ENCODE measurements at regions not wholly inside any gene's neighbourhood (a gene's known extent, or its start where the extent isn't known, plus 50 kb on each side); places are given as distances from the start of the nearest gene placed in this dataset.
"Not testable (repeated sequence)": the region's sequence is repeated elsewhere in the genome, so short reads cannot be mapped to it uniquely, and the experiment has no call there.

- no peak for DNase-seq
These were observed 159.7 kb upstream of the VWC2 start for GRCh38 chr7:49613759-49614158.

GRCh38 chr7:49614974-49615373 is 158.5 kb upstream of the VWC2 start:
- not testable (repeated sequence) for DNase-seq

GRCh38 chr7:49618028-49618427 is 155.4 kb upstream of the VWC2 start:
- DNase-seq: no peak

- no peak for DNase-seq
These were observed 149.5 kb upstream of the VWC2 start for GRCh38 chr7:49623943-49624342.

- DNase-seq: no peak
These were observed 148.8 kb upstream of the VWC2 start for GRCh38 chr7:49624611-49625010.

GRCh38 chr7:49630513-49630912 is 142.9 kb upstream of the VWC2 start:
- DNase-seq: no peak

- DNase-seq: no peak
These were observed 142.2 kb upstream of the VWC2 start for GRCh38 chr7:49631071-49631815.

GRCh38 chr7:49631960-49632359 is 141.5 kb upstream of the VWC2 start:
- DNase-seq: no peak

GRCh38 chr7:49635800-49636199 is 137.6 kb upstream of the VWC2 start:
- DNase-seq: no peak

GRCh38 chr7:49636400-49636799 is 137.0 kb upstream of the VWC2 start:
- no peak for DNase-seq

GRCh38 chr7:49638166-49638565 is 135.3 kb upstream of the VWC2 start:
- DNase-seq: no peak

- DNase-seq: no peak
These were observed 134.3 kb upstream of the VWC2 start for GRCh38 chr7:49639068-49639593.

GRCh38 chr7:49639808-49640207 is 133.6 kb upstream of the VWC2 start:
- DNase-seq: no peak

GRCh38 chr7:49643321-49643720 is 130.1 kb upstream of the VWC2 start:
- no peak for DNase-seq

GRCh38 chr7:49643736-49644135 is 129.7 kb upstream of the VWC2 start:
- no peak for DNase-seq

GRCh38 chr7:49644396-49645166 is 128.9 kb upstream of the VWC2 start:
- no peak for DNase-seq

GRCh38 chr7:49645296-49645695 is 128.1 kb upstream of the VWC2 start:
- no peak for DNase-seq

GRCh38 chr7:49660170-49660783 is 113.2 kb upstream of the VWC2 start:
- no peak for DNase-seq

- DNase-seq: no peak
These were observed 112.5 kb upstream of the VWC2 start for GRCh38 chr7:49660976-49661375.

GRCh38 chr7:49665963-49666362 is 107.5 kb upstream of the VWC2 start:
- DNase-seq: not testable (repeated sequence)

- no peak for DNase-seq
These were observed 106.7 kb upstream of the VWC2 start for GRCh38 chr7:49666764-49667163.

- no peak for DNase-seq
These were observed 104.2 kb upstream of the VWC2 start for GRCh38 chr7:49669285-49669684.

GRCh38 chr7:49669692-49670260 is 103.7 kb upstream of the VWC2 start:
- DNase-seq: no peak
